H1 (cell line): ENCODE measurements at regions not wholly inside any gene's neighbourhood (a gene's known extent, or its start where the extent isn't known, plus 50 kb on each side); places are given as distances from the start of the nearest gene placed in this dataset.
A peak's percentile ranks its signal among the peaks of the same experiment; 100 is the strongest.

Experiments
- CTCF ChIA-PET: fragments of 300-600 bp; sonication (Branson Sonifier 250); formaldehyde crosslinking; loops from one replicate; lab custom pipeline; 2021; ENCODE audit not compliant: partially characterized antibody; lab: Charles Lee
- POLR2A ChIA-PET: fragments of 300-600 bp; sonication (Branson Sonifier 250); formaldehyde crosslinking; loops from one replicate; lab custom pipeline; 2021; ENCODE audit warnings: inconsistent platforms; ENCODE audit not compliant: partially characterized antibody; lab: Charles Lee
- DNase-seq, 2 experiments: peaks; one replicate each; pipeline versions ENCODE4 v3.0.0 to v3.0.0-alpha.2; 2010 to 2022; ENCODE audit warnings: low spot score in 2 of 2, low read depth in 1 of 2, mixed read lengths in 1 of 2
- FAIRE-seq: peaks from 2 replicates; lab custom pipeline; 2011; peaks lifted over from hg19 to GRCh38; lab: Jason Lieb, UNC
- H2AFZ ChIP-seq: 2 replicates; pipeline ENCODE4 v1.8.1; 2012; ENCODE audit warnings: low read length, inconsistent platforms
- H2AK5ac ChIP-seq: 2 replicates; pipeline ENCODE4 v1.6.1; 2013; ENCODE audit warnings: low read depth, low read length
- H2BK120ac ChIP-seq: replicated peaks from 2 replicates; pipeline ENCODE3; 2013; ENCODE audit warnings: low read depth, low read length, inconsistent platforms
- H2BK12ac ChIP-seq: 2 replicates; pipeline ENCODE4 v1.6.1; 2013; ENCODE audit warnings: low read depth, low read length
- H2BK15ac ChIP-seq: 2 replicates; pipeline ENCODE4 v1.6.1; 2013; ENCODE audit warnings: low read length
- H2BK20ac ChIP-seq: 2 replicates; pipeline ENCODE4 v1.6.1; 2013; ENCODE audit warnings: low read length
- H2BK5ac ChIP-seq: 2 replicates; pipeline ENCODE4 v1.6.1; 2013; ENCODE audit warnings: low read depth, low read length
- H3K14ac ChIP-seq: 2 replicates; pipeline ENCODE4 v1.6.1; 2013; ENCODE audit warnings: inconsistent platforms; ENCODE audit not compliant: insufficient read length
- H3K18ac ChIP-seq: 2 replicates; pipeline ENCODE4 v1.6.1; 2013; ENCODE audit warnings: low read length; ENCODE audit errors: extremely low read depth
- H3K23ac ChIP-seq: 2 replicates; pipeline ENCODE4 v1.6.1; 2013; ENCODE audit warnings: inconsistent platforms; ENCODE audit not compliant: insufficient read length
- H3K23me2 ChIP-seq: 2 replicates; pipeline ENCODE4 v1.6.1; 2013; ENCODE audit warnings: low read depth, low read length
- H3K27ac ChIP-seq: 2 replicates; pipeline ENCODE4 v1.6.1; 2011; ENCODE audit warnings: low read depth, low read length, inconsistent platforms
- H3K27me3 ChIP-seq, 4 experiments: replicated peaks in 1 of 4; 1 replicate in 1 of 4; 2 replicates in 3 of 4; pipeline versions ENCODE4 v1.6.1 to v1.8.1; 2011 to 2013; ENCODE audit warnings: low read length in 3 of 4, mild to moderate bottlenecking in 3 of 4, inconsistent platforms in 2 of 4, mixed read lengths in 2 of 4, moderate library complexity in 1 of 4; ENCODE audit not compliant: control insufficient read depth in 3 of 4, insufficient read depth in 3 of 4; ENCODE audit errors: extremely low read depth in 1 of 4
- H3K36me3 ChIP-seq, 4 experiments: 2 replicates each; pipeline versions ENCODE4 v1.6.1 to v1.8.1; 2011 to 2013; ENCODE audit warnings: mild to moderate bottlenecking in 4 of 4, low read length in 3 of 4, moderate library complexity in 2 of 4, control low read depth in 1 of 4, inconsistent platforms in 1 of 4; ENCODE audit not compliant: insufficient read depth in 4 of 4, control insufficient read depth in 2 of 4
- H3K4ac ChIP-seq: replicated peaks from 2 replicates; pipeline ENCODE3; 2013; ENCODE audit warnings: low read length, low read depth, mixed read lengths, inconsistent platforms; ENCODE audit not compliant: insufficient read length
- H3K4me1 ChIP-seq, 4 experiments: replicated peaks in 1 of 4; 1 replicate in 1 of 4; 2 replicates in 3 of 4; pipeline versions ENCODE4 v1.6.1 to v1.8.1; 2011 to 2013; ENCODE audit warnings: low read length in 3 of 4, inconsistent platforms in 2 of 4, mixed read lengths in 1 of 4; ENCODE audit not compliant: insufficient read depth in 4 of 4, control insufficient read depth in 3 of 4
- H3K4me2 ChIP-seq, 2 experiments: 2 replicates each; pipeline versions ENCODE4 v1.6.1 to v1.8.1; 2011 to 2013; ENCODE audit warnings: low read depth in 2 of 2, low read length in 2 of 2, control low read depth in 1 of 2, inconsistent platforms in 1 of 2, mild to moderate bottlenecking in 1 of 2; ENCODE audit not compliant: insufficient read depth in 1 of 2
- H3K4me3 ChIP-seq, 4 experiments: fragments of 200-600, 300-600 bp in 1 of 4; sonication (generic), shearing (Covaris generic), sonication (Bioruptor Twin) in 1 of 4; 2 replicates each; pipeline versions ENCODE4 v1.5.1 to v1.8.1; 2011 to 2016; ENCODE audit warnings: low read length in 4 of 4, low read depth in 3 of 4, control low read depth in 2 of 4, inconsistent platforms in 2 of 4, mild to moderate bottlenecking in 2 of 4, mixed read lengths in 1 of 4, moderate library complexity in 1 of 4; ENCODE audit not compliant: insufficient read depth in 2 of 4; ENCODE audit errors: extremely low read depth in 1 of 4
- H3K56ac ChIP-seq: replicated peaks from 2 replicates; pipeline ENCODE3; 2013; ENCODE audit warnings: low read depth, mild to moderate bottlenecking, mixed read lengths, low read length, inconsistent platforms; ENCODE audit not compliant: insufficient read length
- H3K79me1 ChIP-seq: 2 replicates; pipeline ENCODE4 v1.6.1; 2013; ENCODE audit warnings: low read depth, low read length, control low read depth
- H3K79me2 ChIP-seq, 2 experiments: 2 replicates each; pipeline versions ENCODE4 v1.6.1 to v1.8.1; 2012 to 2013; ENCODE audit warnings: low read length in 2 of 2, mild to moderate bottlenecking in 2 of 2, inconsistent platforms in 1 of 2; ENCODE audit not compliant: insufficient read depth in 2 of 2, control insufficient read depth in 1 of 2
- H3K9ac ChIP-seq, 4 experiments: replicated peaks in 1 of 4; 1 replicate in 1 of 4; 2 replicates in 3 of 4; pipeline versions ENCODE4 v1.6.1 to v1.8.1; 2011 to 2013; ENCODE audit warnings: low read depth in 3 of 4, low read length in 3 of 4, control low read depth in 2 of 4, mild to moderate bottlenecking in 2 of 4, moderate library complexity in 2 of 4, inconsistent platforms in 1 of 4; ENCODE audit errors: extremely low read depth in 1 of 4
- H3K9me3 ChIP-seq, 2 experiments: 2 replicates each; pipeline versions ENCODE4 v1.6.1 to v1.8.1; 2012 to 2013; ENCODE audit warnings: mild to moderate bottlenecking in 2 of 2, moderate library complexity in 2 of 2, control low read depth in 1 of 2, inconsistent platforms in 1 of 2, low read depth in 1 of 2, low read length in 1 of 2, mixed read lengths in 1 of 2; ENCODE audit not compliant: insufficient read depth in 2 of 2
- H4K20me1 ChIP-seq, 2 experiments: replicated peaks in 1 of 2; 2 replicates each; pipeline versions ENCODE3 to v1.8.1; 2011 to 2013; ENCODE audit warnings: inconsistent platforms in 2 of 2, low read length in 2 of 2, mild to moderate bottlenecking in 1 of 2; ENCODE audit not compliant: insufficient read depth in 2 of 2, control insufficient read depth in 1 of 2
- H4K5ac ChIP-seq: 2 replicates; pipeline ENCODE4 v1.6.1; 2013; ENCODE audit warnings: low read length, low read depth, mixed read lengths, inconsistent platforms; ENCODE audit not compliant: insufficient read length
- H4K8ac ChIP-seq: 2 replicates; pipeline ENCODE4 v1.8.0; 2013; ENCODE audit warnings: mild to moderate bottlenecking, moderate library complexity, low read length, inconsistent platforms; ENCODE audit not compliant: insufficient read depth; ENCODE audit errors: extremely low read depth
- H4K91ac ChIP-seq: replicated peaks from 2 replicates; pipeline ENCODE3; 2013; ENCODE audit warnings: low read length, mixed read lengths, inconsistent platforms; ENCODE audit not compliant: insufficient read length
- BCL11A ChIP-seq, 2 experiments: IDR thresholded peaks; one replicate each; pipeline ENCODE4 v1.6.1; 2011; ENCODE audit warnings: low read depth in 2 of 2, low read length in 2 of 2, mild to moderate bottlenecking in 2 of 2
- CEBPB ChIP-seq: IDR thresholded peaks from 2 replicates; pipeline ENCODE4 v1.6.1; 2012; ENCODE audit warnings: low read depth, low read length
- GTF2F1 ChIP-seq: IDR thresholded peaks from 2 replicates; pipeline ENCODE4 v1.6.1; 2012; ENCODE audit warnings: low read depth, low read length, improper control_type of control experiment, borderline replicate concordance
- HDAC2 ChIP-seq, 2 experiments: fragments of 300-600 bp in 1 of 2; sonication (generic) in 1 of 2; IDR thresholded peaks; 2 replicates each; pipeline ENCODE4 v1.6.1; 2011 to 2012; ENCODE audit warnings: low read depth in 2 of 2, low read length in 2 of 2, mild to moderate bottlenecking in 2 of 2, moderate library complexity in 2 of 2, borderline replicate concordance in 1 of 2, inconsistent platforms in 1 of 2
- NANOG ChIP-seq: IDR thresholded peaks from 2 replicates; pipeline ENCODE4 v1.6.1; 2011; ENCODE audit warnings: low read length, low read depth, mild to moderate bottlenecking, inconsistent platforms; ENCODE audit not compliant: insufficient read depth, poor library complexity, severe bottlenecking
- RNF2 ChIP-seq: fragments of 200-900, 300-1000 bp; sonication (generic); IDR thresholded peaks from 2 replicates; pipeline ENCODE4 v1.7.1; 2016; ENCODE audit warnings: borderline replicate concordance, low read depth, mild to moderate bottlenecking, antibody characterized with exemption, low read length; ENCODE audit not compliant: poor library complexity, severe bottlenecking; ENCODE audit errors: missing control alignments
- WGBS, 2 experiments: shearing (Covaris generic) in 1 of 2; methylation state at CpG; one replicate each; pipeline versions ENCODE4 v1.1.6 to v1.1.7; 2013 to 2015; ENCODE audit warnings: low lambda C conversion rate in 2 of 2, mixed read lengths in 2 of 2, inconsistent platforms in 1 of 2, low coverage in 1 of 2, missing lambda C conversion rate in 1 of 2; ENCODE audit not compliant: insufficient replicate concordance in 2 of 2, insufficient coverage in 1 of 2, insufficient read length in 1 of 2; ENCODE audit errors: extremely low coverage in 1 of 2, missing lambda C conversion rate in 1 of 2; 5-methylcytosine and 5-hydroxymethylcytosine counted together
- TF ChIP-seq, protein P1 (sequence below): IDR thresholded peaks from 2 replicates; pipeline ENCODE4 v1.6.1; 2012; ENCODE audit warnings: low read length, inconsistent platforms

- FAIRE-seq, result peak; percentile 78
- no peak overlapping the region for H4K8ac ChIP-seq
- POLR2A ChIA-PET, result no interaction called here
- WGBS, 2 experiments, result 24% methylated on average over 6 of the region's 6 CpGs; no CpG with 5 or more reads in 1 of the 2 experiments
- no peak overlapping the region for H3K27ac ChIP-seq
- H2BK120ac ChIP-seq, result no peak overlapping the region
- H3K23me2 ChIP-seq, result no peaks in the 10 kb centered on the region
- H2AK5ac ChIP-seq, result no peak overlapping the region
- H3K9ac ChIP-seq, result no peak overlapping the region
- peak; percentile 46 to 52 for DNase-seq
- no peak overlapping the region for H4K91ac ChIP-seq
- no peaks in the 10 kb centered on the region for H3K79me2 ChIP-seq
- no peak overlapping the region for H3K4me3 ChIP-seq
- H2BK20ac ChIP-seq, result no peak overlapping the region
- no peak overlapping the region for H3K18ac ChIP-seq
- no peak overlapping the region for H2BK15ac ChIP-seq
- H3K4me2 ChIP-seq, result peak overlapping the region in 1 of 2 experiments; percentile 41; a peak in 2 of 4 replicates
- no peak overlapping the region for H4K5ac ChIP-seq
- H3K14ac ChIP-seq, result no peak overlapping the region
- no peak overlapping the region for H3K23ac ChIP-seq
- no peak overlapping the region for H3K4ac ChIP-seq
- no peak overlapping the region for H2BK5ac ChIP-seq
- H3K79me1 ChIP-seq, result no peaks in the 10 kb centered on the region
- peaks cover 5 to 17% (median 8%) of the 10 kb centered on the region in 4 experiments for H3K27me3 ChIP-seq
- no peak overlapping the region for H3K56ac ChIP-seq
- no peak overlapping the region for H2AFZ ChIP-seq
- H3K9me3 ChIP-seq, result no peaks in the 10 kb centered on the region
- TF ChIP-seq, protein P1, sequence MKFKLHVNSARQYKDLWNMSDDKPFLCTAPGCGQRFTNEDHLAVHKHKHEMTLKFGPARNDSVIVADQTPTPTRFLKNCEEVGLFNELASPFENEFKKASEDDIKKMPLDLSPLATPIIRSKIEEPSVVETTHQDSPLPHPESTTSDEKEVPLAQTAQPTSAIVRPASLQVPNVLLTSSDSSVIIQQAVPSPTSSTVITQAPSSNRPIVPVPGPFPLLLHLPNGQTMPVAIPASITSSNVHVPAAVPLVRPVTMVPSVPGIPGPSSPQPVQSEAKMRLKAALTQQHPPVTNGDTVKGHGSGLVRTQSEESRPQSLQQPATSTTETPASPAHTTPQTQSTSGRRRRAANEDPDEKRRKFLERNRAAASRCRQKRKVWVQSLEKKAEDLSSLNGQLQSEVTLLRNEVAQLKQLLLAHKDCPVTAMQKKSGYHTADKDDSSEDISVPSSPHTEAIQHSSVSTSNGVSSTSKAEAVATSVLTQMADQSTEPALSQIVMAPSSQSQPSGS, result no peak
- TF ChIP-seq GTF2F1 (no peak), BCL11A (IDR thresholded peaks at IDR 0.05; ENCODE audit: low read depth in 2 of 2, low read length in 2 of 2) (peak; percentile 56 to 95), CEBPB (no peak), NANOG (peak; percentile 98), HDAC2 (IDR thresholded peaks at IDR 0.05; ENCODE audit: borderline replicate concordance in 1 of 2, low read depth in 2 of 2, low read length in 2 of 2) (peak; percentile 34 to 54; a peak in 1 of 4 replicates), RNF2 (no peak)
- CTCF ChIA-PET, result interaction anchor here (0.9 kb wide), 1 partner anchor 61 kb away, joined by 3 read pairs; no protein-coding TSS in a partner anchor
- no peaks in the 10 kb centered on the region for H3K36me3 ChIP-seq
- no peak overlapping the region for H2BK12ac ChIP-seq
- H3K4me1 ChIP-seq, result no peaks in the 10 kb centered on the region; a peak in 1 of 7 replicates
- H4K20me1 ChIP-seq, result peaks cover 0 to 2% of the 10 kb centered on the region in 2 experiments
These were observed 511.7 kb downstream of the USP25 start for GRCh38 chr21:16241479-16241963.
